GM19397 (cell line): ENCODE measurements at regions not wholly inside any gene's neighbourhood (a gene's known extent, or its start where the extent isn't known, plus 50 kb on each side); places are given as distances from the start of the nearest gene placed in this dataset.
A peak's percentile ranks its signal among the peaks of the same experiment; 100 is the strongest.
"Not testable (repeated sequence)": the region's sequence is repeated elsewhere in the genome, so short reads cannot be mapped to it uniquely, and the experiment has no call there.

Source experiments
- ATAC-seq: cut with Tn5 transposase; IDR thresholded peaks from one replicate; pipeline ENCODE4 v1.9.1; 2021; ENCODE audit warnings: mild to moderate bottlenecking, moderate library complexity; ENCODE audit not compliant: unreplicated experiment

DNA sequence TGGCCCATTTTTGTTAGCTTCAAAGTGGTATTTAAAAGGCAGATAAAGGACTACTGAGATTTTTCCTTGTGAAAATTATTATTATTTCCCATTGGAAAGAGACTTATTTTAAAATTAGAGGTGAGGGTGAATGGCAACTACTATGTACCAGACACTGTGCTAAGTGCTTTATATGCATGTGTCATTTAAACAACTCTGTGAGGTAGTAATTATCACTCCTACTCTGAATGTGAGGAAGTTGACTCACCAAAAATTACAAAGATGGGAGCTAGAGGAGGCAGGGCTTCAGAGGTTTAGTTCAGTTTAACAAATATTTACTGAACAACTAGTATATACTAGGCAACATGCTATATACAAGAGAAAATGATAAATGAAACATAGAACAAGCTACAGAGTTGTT lies 78.2 kb downstream of the MSL3 start:
- ATAC-seq, result no peak

DNA sequence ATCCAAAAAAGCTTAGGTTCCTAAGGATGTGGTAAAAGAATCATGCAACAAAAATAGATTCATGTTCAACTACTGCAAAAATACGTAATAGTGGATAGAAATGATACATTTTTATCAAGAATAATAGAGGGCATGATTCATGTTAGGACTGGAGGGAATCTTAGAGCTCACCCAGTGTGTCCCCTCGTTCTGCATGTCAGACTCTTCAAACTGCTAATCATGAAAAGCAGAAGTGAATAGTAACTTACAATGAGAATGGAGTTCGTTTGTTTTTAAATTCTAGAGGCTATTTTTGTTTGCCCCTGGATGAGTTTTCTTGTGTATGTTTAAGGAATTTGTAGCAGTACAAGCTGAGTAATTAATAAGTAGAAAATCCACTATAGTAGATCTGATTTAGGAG lies 79.4 kb downstream of the MSL3 start:
- no peak for ATAC-seq

- ATAC-seq, result no peak
Measured at GRCh38 chrX:11864171-11864570, 106.1 kb downstream of the MSL3 start.

- no peak for ATAC-seq
Measured at GRCh38 chrX:11867610-11868345, 109.7 kb downstream of the MSL3 start.

- ATAC-seq, result no peak
Measured at GRCh38 chrX:11870789-11871188, 112.8 kb downstream of the MSL3 start.

GRCh38 chrX:11881485-11882170 lies 123.6 kb downstream of the MSL3 start:
- ATAC-seq, result no peak

GRCh38 chrX:11886745-11887144 lies 128.7 kb downstream of the MSL3 start:
- ATAC-seq, result no peak

GRCh38 chrX:11887175-11887574 lies 129.1 kb downstream of the MSL3 start:
- ATAC-seq, result no peak

DNA sequence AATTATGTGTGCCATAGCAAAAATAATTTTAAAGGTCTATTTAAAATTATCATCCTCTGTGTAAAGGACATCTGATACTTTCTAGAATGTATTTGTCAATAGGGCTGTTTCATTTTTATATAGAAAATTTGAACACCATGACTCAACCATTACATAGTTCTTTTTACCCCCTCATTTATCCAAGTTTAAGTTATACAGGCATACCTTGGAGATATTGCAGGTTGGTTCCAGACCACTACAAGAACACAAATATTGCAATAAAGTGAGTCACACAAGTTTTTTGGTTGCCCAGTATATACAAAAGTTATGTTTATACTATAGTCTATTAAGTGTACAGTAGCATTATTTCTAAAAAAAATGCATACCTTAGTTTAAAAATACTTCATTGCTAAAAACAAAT lies 130.4 kb downstream of the MSL3 start:
- ATAC-seq, result no peak

DNA sequence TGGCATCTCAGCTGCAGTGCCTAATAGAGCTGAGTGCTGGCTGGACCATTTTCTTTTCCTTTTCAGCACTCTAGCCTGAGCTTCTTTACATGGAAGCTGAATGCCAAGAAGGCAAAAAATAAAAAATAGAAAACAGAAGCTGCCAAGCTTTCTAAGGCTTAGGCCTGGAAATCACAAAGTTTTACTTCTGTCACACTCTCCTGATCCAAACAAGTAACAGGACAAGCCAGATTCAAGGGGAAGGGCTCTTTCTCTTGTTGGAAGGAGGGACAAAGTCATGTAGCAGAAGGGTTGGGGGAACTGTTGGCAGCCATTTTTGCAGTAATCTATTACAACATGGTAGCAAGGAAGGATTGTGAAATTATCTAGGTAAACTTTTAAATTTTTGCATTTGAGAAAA lies 131.8 kb downstream of the MSL3 start:
- ATAC-seq, result no peak

GRCh38 chrX:11890836-11891514 lies 132.9 kb downstream of the MSL3 start:
- no peak for ATAC-seq

DNA sequence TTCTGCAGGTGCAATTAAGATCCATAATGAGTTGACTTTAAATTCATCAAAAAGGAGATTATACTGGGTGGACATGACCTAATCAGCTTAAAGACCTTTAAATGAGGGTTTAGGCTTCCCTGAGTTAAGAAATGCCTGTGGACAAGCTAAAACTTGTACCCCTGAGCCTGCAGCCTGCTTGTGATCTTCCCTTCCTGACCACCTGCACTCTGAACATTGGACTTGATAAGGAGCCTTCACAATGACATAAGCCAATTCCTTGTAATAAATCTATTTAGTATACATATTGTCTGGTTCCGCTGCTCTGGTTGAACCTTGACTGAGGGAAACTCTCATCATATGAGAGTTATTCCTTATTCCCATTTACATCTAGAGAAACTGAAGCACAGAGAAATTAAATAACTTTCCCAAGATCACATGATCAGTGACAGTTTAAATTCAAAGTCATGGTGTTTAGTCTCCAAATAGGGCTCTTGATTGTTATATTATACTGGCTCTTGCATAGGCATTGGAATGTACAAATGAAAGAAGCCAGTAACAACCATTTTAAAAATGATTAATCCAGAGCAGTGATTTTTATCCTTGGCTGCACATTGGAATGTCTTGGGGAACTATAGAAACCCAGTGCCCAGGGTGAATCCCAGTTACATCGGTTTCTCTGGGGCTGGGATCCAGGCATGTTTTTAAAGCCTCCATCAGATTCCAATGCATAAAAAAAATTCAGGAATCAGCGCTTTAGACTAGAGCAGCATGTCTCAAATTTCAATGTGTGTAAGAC lies 136.1 kb downstream of the MSL3 start:
- no peak for ATAC-seq

GRCh38 chrX:11899091-11899490 lies 141.1 kb downstream of the MSL3 start:
- no peak for ATAC-seq

DNA sequence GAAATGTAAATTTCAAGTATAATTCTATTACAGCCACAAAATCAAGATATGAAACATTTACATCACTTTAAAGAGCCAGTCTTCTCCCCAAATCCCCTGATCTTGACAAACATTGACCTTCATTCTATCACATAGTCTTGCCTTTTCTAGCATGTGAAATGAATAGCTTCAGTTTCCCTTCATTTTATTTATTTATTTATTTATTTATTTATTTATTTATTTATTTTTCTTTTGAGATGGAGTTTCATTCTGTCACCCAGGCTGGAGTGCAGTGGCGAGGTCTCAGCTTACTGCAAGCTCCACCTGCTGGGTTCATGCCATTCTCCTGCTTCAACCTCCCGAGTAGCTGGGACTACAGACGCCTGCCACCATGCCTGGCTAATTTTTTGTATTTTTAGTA lies 147.9 kb downstream of the MSL3 start:
- ATAC-seq, result not testable (repeated sequence)

GRCh38 chrX:11908371-11908770 lies 150.3 kb downstream of the MSL3 start:
- ATAC-seq, result peak; percentile 48

DNA sequence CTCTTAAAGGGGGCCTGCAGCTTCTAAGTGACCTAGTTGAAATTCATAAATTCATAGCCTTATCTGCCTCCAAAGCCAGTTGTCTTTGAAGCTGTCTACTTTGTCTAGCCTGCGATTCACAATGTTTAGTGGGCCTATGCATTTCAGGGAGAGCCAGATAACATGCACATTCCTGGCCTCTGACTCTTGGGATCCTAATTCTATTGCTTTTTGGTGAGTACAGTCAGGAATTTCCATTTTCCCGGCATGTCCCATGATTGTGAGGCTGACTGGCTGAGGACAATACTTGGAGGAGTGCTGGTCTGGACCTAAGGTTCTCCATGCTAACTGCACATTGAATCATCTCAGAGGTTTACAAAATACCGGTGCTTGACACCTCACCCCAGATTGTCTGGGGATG lies 155.0 kb downstream of the MSL3 start:
- ATAC-seq, result no peak

DNA sequence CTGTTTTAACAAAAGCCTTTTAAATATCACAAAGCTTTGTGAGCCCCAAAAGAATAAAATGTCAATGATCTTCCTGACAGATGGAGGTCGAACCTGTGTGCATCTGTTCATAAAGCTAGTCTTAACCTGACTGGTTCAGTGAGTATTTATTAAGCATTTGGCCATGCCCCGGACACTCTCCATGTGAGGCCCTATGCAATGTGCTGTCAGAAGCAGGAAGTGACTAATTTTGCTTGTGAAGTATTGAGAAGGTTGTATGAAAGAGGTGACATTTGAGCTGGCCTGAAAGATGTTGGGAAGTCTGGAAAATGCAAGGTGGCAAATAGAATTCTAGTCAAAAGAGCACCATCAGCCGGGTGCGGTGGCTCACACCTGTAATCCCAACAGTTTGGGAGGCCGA lies 171.4 kb downstream of the MSL3 start:
- ATAC-seq, result no peak

DNA sequence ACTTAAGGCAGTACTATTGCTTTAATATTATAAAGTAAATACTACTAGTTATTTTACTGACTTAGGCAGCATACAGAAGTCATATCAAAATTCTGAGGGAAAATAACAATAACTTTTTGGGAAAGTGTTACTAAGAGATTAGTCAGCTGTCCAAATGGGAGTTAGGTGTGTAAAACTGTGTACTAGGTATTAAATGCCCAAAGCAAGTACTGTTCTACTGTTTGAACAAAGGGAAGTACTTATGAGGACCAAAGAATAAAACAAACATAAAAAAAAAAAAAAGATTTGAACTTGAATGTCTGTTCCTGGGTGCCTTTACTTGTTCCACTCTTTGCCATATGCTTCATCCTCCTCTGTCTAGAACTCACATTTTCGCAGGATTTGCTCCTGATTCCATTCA lies 174.4 kb downstream of the MSL3 start:
- no peak for ATAC-seq

- ATAC-seq, result no peak
Measured at GRCh38 chrX:11934089-11934488, 176.1 kb downstream of the MSL3 start.

DNA sequence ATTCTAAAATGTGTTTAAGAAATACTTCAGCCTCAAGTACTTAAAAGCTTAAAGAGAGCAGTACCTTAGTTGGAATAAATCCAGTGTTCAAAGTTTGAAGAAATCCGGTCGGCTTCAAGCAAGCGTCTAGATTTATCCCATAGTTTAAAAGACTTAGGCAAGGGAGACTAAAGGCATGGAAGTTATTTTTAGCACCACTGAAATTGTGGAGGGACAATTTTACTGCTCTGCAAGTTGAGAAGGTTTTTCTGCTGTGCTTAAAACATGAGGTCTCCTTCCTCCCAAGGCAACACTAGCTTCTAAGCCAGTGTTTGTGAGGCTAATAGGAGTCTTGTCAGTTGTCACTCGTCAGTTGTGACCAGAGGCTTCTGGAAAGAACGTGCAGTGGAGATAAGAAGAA lies 183.5 kb downstream of the MSL3 start:
- no peak for ATAC-seq

DNA sequence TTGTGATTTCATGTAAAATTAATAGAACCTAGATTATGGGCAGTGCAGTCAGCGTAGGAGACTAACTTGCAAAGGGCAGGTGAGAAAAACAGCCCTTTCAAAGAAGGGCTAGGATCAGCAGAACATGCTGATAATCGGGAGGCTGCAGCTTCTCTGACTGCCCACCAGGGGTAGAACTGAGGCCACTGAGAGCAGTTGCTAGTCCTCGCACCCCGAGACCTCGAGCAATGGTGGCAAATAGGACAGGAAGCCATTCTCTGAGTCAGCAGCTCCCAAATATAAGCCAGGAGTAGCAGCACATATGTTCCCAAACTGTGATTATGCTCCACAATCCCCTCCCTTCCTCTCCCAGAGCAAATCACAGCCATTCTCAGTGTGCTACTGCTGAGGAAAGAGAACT lies 186.5 kb downstream of the MSL3 start:
- no peak for ATAC-seq
